SK-N-MC (cell line): ENCODE measurements at regions not wholly inside any gene's neighbourhood (a gene's known extent, or its start where the extent isn't known, plus 50 kb on each side); places are given as distances from the start of the nearest gene placed in this dataset.
"Not testable (repeated sequence)": the region's sequence is repeated elsewhere in the genome, so short reads cannot be mapped to it uniquely, and the experiment has no call there.

Experiments used
- EZH2 ChIP-seq: fragments of 200-600 bp; sonication (generic); IDR thresholded peaks from one replicate; pipeline ENCODE4 v1.6.1; 2017; ENCODE audit warnings: antibody characterized with exemption
- POLR2AphosphoS5 ChIP-seq: IDR thresholded peaks from 2 replicates; pipeline ENCODE4 v1.6.1; 2012; ENCODE audit warnings: mild to moderate bottlenecking, low read depth, low read length, borderline replicate concordance

- not testable (repeated sequence) for TF ChIP-seq POLR2AphosphoS5, EZH2
Observed at GRCh38 chr15:96491066-96491699, 160.7 kb downstream of the NR2F2 start.
